ENCODE measurements at regions not wholly inside any gene's neighbourhood (a gene's known extent, or its start where the extent isn't known, plus 50 kb on each side); places are given as distances from the start of the nearest gene placed in this dataset.

GRCh38 chr7:94228678-94229077 is 166.0 kb upstream of the COL1A2 start:
- no peak for TF ChIP-seq CTCF (IDR thresholded peaks at IDR 0.05)
- TF ChIP-seq EP300 (IDR thresholded peaks at IDR 0.05): no peak
